Lower lobe of right lung (tissue), 2 donors: ENCODE measurements at regions not wholly inside any gene's neighbourhood (a gene's known extent, or its start where the extent isn't known, plus 50 kb on each side); places are given as distances from the start of the nearest gene placed in this dataset.

Source experiments
- ATAC-seq, 2 donors: fragments of 200-7000 bp; cut with Tn5 transposase; one replicate each; pipeline ENCODE4 v1.9.1; 2020 to 2022; ENCODE audit warnings: mild to moderate bottlenecking in 2 of 2, moderate library complexity in 2 of 2
- DNase-seq: peaks from one replicate; pipeline ENCODE4 v3.0.0-alpha.2; 2020
- H3K27ac ChIP-seq: fragments of 200-600 bp; one replicate; pipeline ENCODE4 v1.8.0; 2022
- H3K27me3 ChIP-seq: fragments of 200-600 bp; one replicate; pipeline ENCODE4 v1.8.0; 2022; ENCODE audit warnings: low read depth
- H3K36me3 ChIP-seq: fragments of 200-600 bp; one replicate; pipeline ENCODE4 v1.8.0; 2022; ENCODE audit warnings: mild to moderate bottlenecking
- H3K4me1 ChIP-seq: fragments of 200-600 bp; one replicate; pipeline ENCODE4 v1.8.0; 2022
- H3K4me3 ChIP-seq: fragments of 200-600 bp; one replicate; pipeline ENCODE4 v1.8.0; 2022; ENCODE audit warnings: mild to moderate bottlenecking
- H3K9me3 ChIP-seq: fragments of 200-600 bp; one replicate; pipeline ENCODE4 v1.8.0; 2022
- intact Hi-C: fragments of 100-400 bp; cut with DNase I; formaldehyde crosslinking; loops from one replicate; pipeline ENCODE4 v1.11.0; 2022
- TF ChIP-seq, protein P1 (sequence below): fragments of 200-600 bp; IDR thresholded peaks from one replicate; pipeline ENCODE4 v1.8.0; 2022; ENCODE audit warnings: antibody characterized with exemption, mild to moderate bottlenecking
- donor health status: DM: no; HTN: yes; CAD: no; lungs with severe emphysema.

DNA sequence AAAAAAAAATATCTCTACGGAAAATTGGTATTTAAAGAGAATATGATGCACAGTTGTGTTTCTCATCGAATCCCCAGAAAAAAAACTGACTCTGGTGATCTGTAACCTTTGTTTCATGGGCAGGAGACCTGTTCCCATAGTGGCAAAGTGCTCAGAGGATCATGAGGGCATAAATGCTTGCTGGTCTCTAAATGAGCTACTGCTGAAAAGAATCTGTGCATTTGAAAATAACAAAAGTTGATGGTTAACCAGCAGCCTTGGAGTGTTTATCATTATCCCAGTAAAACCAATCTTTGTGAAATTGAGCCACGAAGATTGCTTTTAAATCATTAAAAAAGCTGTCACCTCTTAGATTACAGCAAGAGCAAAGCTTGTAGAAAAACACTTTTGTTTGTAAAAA lies 775.4 kb downstream of the MTRR start:
- no peak for DNase-seq
- intact Hi-C loops = no loop called here
- TF ChIP-seq, protein P1, sequence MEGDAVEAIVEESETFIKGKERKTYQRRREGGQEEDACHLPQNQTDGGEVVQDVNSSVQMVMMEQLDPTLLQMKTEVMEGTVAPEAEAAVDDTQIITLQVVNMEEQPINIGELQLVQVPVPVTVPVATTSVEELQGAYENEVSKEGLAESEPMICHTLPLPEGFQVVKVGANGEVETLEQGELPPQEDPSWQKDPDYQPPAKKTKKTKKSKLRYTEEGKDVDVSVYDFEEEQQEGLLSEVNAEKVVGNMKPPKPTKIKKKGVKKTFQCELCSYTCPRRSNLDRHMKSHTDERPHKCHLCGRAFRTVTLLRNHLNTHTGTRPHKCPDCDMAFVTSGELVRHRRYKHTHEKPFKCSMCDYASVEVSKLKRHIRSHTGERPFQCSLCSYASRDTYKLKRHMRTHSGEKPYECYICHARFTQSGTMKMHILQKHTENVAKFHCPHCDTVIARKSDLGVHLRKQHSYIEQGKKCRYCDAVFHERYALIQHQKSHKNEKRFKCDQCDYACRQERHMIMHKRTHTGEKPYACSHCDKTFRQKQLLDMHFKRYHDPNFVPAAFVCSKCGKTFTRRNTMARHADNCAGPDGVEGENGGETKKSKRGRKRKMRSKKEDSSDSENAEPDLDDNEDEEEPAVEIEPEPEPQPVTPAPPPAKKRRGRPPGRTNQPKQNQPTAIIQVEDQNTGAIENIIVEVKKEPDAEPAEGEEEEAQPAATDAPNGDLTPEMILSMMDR = no peak

DNA sequence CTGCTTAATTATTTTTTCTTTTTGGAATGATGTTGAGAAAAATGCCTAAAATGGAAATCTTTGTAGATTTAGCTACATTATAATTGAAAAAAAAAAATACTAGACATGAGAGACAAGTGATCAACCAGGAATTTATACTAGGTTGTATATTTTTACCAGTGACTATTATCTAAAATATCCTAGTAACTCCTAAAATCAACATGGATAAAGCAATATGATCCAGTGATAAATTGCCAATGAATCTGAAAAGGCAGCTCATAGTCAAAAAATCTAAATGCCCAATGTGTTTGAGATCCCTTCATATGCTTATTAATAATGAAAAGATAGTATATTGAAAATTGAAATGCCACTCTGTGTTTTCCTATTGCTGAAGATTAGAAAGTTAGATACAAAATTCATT lies 778.2 kb downstream of the MTRR start:
- Histone ChIP-seq H3K27me3 (no peaks in the 10 kb centered on the region), H3K4me1 (no peaks in the 10 kb centered on the region), H3K9me3 (no peaks in the 10 kb centered on the region), H3K4me3 (no peak overlapping the region), H3K27ac (no peak overlapping the region), H3K36me3 (no peaks in the 10 kb centered on the region)
- no peak for DNase-seq
- TF ChIP-seq, protein P1 = no peak
- ATAC-seq = no peak
- intact Hi-C loops = no loop called here

More for the DNA sequence above, 775.4 kb downstream of the MTRR start:
- H3K27ac ChIP-seq = no peak overlapping the region
- no peak for ATAC-seq
- H3K9me3 ChIP-seq = no peaks in the 10 kb centered on the region
- no peaks in the 10 kb centered on the region for H3K36me3 ChIP-seq
- H3K4me3 ChIP-seq = no peak overlapping the region
- H3K27me3 ChIP-seq = no peaks in the 10 kb centered on the region
- H3K4me1 ChIP-seq = no peaks in the 10 kb centered on the region

DNA sequence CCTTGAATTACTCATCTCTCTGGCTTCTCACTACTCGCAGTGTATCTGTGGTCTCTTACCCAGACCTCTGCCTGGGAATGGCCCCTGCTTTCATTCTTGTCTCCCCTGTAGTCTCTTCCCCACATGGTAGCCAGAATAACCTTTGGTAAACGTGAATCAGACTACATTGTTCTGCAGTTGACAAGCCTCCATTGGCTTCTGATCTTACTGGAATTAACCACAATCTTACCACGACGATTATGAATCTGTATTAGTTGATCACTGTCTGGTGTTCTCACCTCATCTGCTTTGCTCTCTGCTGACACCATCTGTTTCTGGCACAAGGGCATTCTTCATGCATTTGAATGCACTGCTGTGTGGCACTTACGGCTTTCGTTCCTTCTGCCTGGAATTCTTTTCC lies 781.2 kb downstream of the MTRR start:
- Histone ChIP-seq H3K9me3 (no peaks in the 10 kb centered on the region), H3K27ac (no peak overlapping the region), H3K36me3 (no peaks in the 10 kb centered on the region), H3K4me3 (no peak overlapping the region), H3K4me1 (no peaks in the 10 kb centered on the region), H3K27me3 (no peaks in the 10 kb centered on the region)
- intact Hi-C loops = no loop called here
- DNase-seq (no peak), ATAC-seq (no peak)
- TF ChIP-seq, protein P1 = no peak

DNA sequence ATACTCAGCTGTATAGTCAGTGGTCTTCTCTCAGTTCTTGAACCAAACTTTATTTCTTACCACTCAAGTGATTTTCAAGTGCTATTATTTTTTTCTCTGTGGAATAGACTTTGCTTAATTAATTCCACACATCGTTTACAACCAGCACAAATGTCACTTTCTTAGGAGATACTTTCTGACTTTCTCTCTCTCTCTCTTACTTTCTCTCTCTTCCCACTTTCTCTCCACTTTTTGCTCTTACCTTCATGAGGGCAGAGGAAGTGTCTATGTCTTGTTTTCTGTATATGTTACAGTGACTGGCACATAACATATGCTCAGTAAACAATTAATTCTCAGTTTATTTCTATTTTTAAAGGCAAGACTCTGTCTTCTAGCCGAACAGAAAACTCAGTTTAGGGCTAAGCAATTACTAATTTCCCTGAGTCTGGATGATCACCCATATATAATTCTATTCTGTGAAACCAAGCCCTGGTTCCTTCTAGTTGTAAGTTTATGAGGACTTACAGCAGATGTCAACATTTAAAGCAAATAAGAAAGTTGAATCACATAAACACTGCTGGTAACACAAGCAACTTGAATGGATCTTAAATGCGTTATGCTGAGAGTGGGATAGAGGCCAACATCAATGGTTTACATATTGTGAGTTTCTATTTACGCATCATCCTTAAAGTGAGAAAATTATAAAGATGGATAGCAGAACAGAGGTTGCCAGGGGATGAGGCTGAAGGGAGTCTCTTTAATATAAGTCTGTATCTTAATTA lies 791.4 kb downstream of the MTRR start:
- DNase-seq (no peak), ATAC-seq (no peak)

DNA sequence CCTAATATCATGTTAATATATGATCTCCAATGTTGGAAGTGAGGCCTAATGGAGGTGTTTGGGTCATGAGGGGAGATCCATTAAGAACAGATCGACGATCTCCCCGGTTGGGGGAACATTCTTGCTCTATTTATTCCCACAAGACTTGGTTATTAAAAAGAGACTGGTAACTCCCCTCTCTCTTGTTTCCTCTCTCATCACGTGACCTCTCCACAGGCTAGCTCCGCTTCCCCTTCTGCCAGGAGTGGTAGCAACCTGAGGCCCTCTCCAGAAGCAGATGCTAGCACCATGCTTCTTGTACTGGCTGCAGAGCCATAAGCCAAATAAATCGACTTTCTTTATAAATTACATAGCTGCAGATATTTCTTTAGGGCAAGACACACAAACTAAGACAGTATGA lies 794.4 kb downstream of the MTRR start:
- H3K27me3 ChIP-seq = no peaks in the 10 kb centered on the region
- intact Hi-C loops = no loop called here
- DNase-seq (no peak), ATAC-seq (no peak)
- H3K4me1 ChIP-seq = no peaks in the 10 kb centered on the region
- H3K4me3 ChIP-seq = no peak overlapping the region
- no peaks in the 10 kb centered on the region for H3K9me3 ChIP-seq
- no peak overlapping the region for H3K27ac ChIP-seq
- no peaks in the 10 kb centered on the region for H3K36me3 ChIP-seq
- TF ChIP-seq, protein P1 = no peak

More for the DNA sequence above, 791.4 kb downstream of the MTRR start:
- no peak overlapping the region for H3K27ac ChIP-seq
- H3K9me3 ChIP-seq = no peaks in the 10 kb centered on the region
- no peaks in the 10 kb centered on the region for H3K27me3 ChIP-seq
- no peaks in the 10 kb centered on the region for H3K4me1 ChIP-seq
- H3K36me3 ChIP-seq = no peaks in the 10 kb centered on the region
- intact Hi-C loops = no loop called here
- TF ChIP-seq, protein P1 = no peak
- no peak overlapping the region for H3K4me3 ChIP-seq
